Ovary (tissue), 7 donors: ENCODE measurements at regions not wholly inside any gene's neighbourhood (a gene's known extent, or its start where the extent isn't known, plus 50 kb on each side); places are given as distances from the start of the nearest gene placed in this dataset.
A peak's percentile ranks its signal among the peaks of the same experiment; 100 is the strongest.

Source experiments
- DNase-seq, 5 donors: peaks; one replicate each; pipeline ENCODE4 v3.0.0-alpha.2; 2019 to 2020
- H3K27ac ChIP-seq, 2 donors: fragments of 200-600 bp; one replicate each; pipeline versions ENCODE4 v1.5.1 to v1.8.0; 2019 to 2022
- H3K27me3 ChIP-seq: fragments of 200-600 bp; one replicate; pipeline ENCODE4 v1.8.0; 2022
- H3K36me3 ChIP-seq: fragments of 200-600 bp; sonication (generic); one replicate; pipeline ENCODE4 v1.5.1; 2019
- H3K4me1 ChIP-seq: one replicate; pipeline ENCODE4 v1.8.1; 2013; ENCODE audit warnings: mild to moderate bottlenecking, moderate library complexity; ENCODE audit not compliant: insufficient read depth
- H3K4me3 ChIP-seq: fragments of 200-600 bp; sonication (generic); one replicate; pipeline ENCODE4 v1.5.1; 2017
- H3K9me3 ChIP-seq, 2 donors: fragments of 200-600 bp in 1 of 2; sonication (generic) in 1 of 2; one replicate each; pipeline versions ENCODE4 v1.5.1 to v1.8.1; 2013 to 2019; ENCODE audit warnings: mild to moderate bottlenecking in 1 of 2, moderate library complexity in 1 of 2
- EP300 ChIP-seq: sonication (generic); formaldehyde crosslinking; IDR thresholded peaks from one replicate; pipeline ENCODE4 v1.6.1; 2017; ENCODE audit warnings: antibody characterized with exemption
- POLR2A ChIP-seq: fragments of 450-650 bp; IDR thresholded peaks from one replicate; pipeline ENCODE4 v1.6.1; 2017; ENCODE audit warnings: antibody characterized with exemption, mild to moderate bottlenecking, moderate library complexity
- WGBS, 3 donors: extraction: QIAGEN DNeasy Blood & Tissue Kit in 1 of 3; methylation state at CpG; one replicate each; pipeline versions ENCODE4 v1.1.5 to v1.1.7; 2013 to 2017; 5-methylcytosine and 5-hydroxymethylcytosine counted together
- intact Hi-C, 4 donors: fragments of 100-400 bp; cut with DNase I; formaldehyde crosslinking; loops; one replicate each; pipeline versions ENCODE4 v1.11.0 to v1.15.1; 2022 to 2023
- TF ChIP-seq, protein P1 (sequence below), 3 donors: fragments of 450-650 bp in 2 of 3; fragments of 200-600 bp in 1 of 3; IDR thresholded peaks; one replicate each; pipeline versions ENCODE4 v1.5.1 to v1.8.0; 2016 to 2022; ENCODE audit warnings: antibody characterized with exemption in 3 of 3, mild to moderate bottlenecking in 1 of 3
- donor health status: DM: no; HTN: no; CAD: no; lungs with moderate emphysema.
- donor health status: DM: no; HTN: no; CAD: no.
- donor health status: Bipolar disorder and iron deficiency.
- donor health status: DM: no; HTN: no; CAD: no.
- donor health status: DM: yes; HTN: yes; CAD: no.

- H3K4me3 ChIP-seq: no peak overlapping the region
- WGBS, 3 donors: 19 to 22% (median 20%) methylated on average over 12 of the region's 12 CpGs
- H3K36me3 ChIP-seq: no peaks in the 10 kb centered on the region
- no peaks in the 10 kb centered on the region for H3K4me1 ChIP-seq
- no peaks in the 10 kb centered on the region for H3K27me3 ChIP-seq
- TF ChIP-seq POLR2A (no peak), EP300 (no peak)
- TF ChIP-seq, protein P1, sequence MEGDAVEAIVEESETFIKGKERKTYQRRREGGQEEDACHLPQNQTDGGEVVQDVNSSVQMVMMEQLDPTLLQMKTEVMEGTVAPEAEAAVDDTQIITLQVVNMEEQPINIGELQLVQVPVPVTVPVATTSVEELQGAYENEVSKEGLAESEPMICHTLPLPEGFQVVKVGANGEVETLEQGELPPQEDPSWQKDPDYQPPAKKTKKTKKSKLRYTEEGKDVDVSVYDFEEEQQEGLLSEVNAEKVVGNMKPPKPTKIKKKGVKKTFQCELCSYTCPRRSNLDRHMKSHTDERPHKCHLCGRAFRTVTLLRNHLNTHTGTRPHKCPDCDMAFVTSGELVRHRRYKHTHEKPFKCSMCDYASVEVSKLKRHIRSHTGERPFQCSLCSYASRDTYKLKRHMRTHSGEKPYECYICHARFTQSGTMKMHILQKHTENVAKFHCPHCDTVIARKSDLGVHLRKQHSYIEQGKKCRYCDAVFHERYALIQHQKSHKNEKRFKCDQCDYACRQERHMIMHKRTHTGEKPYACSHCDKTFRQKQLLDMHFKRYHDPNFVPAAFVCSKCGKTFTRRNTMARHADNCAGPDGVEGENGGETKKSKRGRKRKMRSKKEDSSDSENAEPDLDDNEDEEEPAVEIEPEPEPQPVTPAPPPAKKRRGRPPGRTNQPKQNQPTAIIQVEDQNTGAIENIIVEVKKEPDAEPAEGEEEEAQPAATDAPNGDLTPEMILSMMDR (IDR thresholded peaks at IDR 0.05): no peak
- intact Hi-C loops: no loop called here
- H3K27ac ChIP-seq: no peak overlapping the region
- H3K9me3 ChIP-seq: no peaks in the 10 kb centered on the region
- peak in 1 of 5 donors; percentile 14 for DNase-seq
Measured at GRCh38 chr4:81913427-81913879, 441.7 kb upstream of the RASGEF1B start.

DNA sequence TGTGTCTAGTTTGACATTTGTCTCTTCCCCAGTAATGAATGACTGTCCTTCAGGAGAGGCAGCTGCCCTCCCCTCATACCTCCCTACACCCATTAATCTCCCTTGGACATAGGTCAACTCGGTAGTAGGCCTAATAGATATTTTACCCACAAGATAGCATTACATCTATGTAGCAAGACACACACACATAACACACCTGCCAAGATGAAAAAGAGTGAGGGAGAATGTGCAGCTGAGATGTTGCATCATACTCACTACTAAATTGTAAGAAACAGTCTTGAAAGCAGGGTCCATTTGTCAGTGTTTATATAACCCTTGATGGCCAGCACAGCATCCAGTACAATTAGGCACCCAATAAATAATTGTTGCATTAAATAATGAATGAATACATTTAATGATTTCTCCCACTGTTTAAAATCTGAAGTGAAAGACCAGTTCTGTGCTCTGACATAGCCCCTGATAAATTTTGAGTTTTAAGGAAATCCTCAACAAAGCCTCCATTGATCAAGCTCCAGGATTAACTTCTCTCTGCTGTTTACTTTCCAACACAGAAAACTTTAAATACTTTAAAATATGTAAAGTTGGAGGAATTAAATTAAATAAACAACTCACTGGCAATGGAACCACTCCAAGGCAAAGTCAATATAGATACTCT is 440.8 kb upstream of the RASGEF1B start:
- H3K27me3 ChIP-seq: no peaks in the 10 kb centered on the region
- DNase-seq: no peak
- H3K36me3 ChIP-seq: no peaks in the 10 kb centered on the region
- no peaks in the 10 kb centered on the region for H3K9me3 ChIP-seq
- H3K27ac ChIP-seq: no peak overlapping the region
- TF ChIP-seq, protein P1 (IDR thresholded peaks at IDR 0.05): no peak
- TF ChIP-seq POLR2A (no peak), EP300 (no peak)
- no peak overlapping the region for H3K4me3 ChIP-seq
- no peaks in the 10 kb centered on the region for H3K4me1 ChIP-seq
- 10 to 20% (median 15%) methylated on average over 1 of the region's 1 CpG for WGBS, 3 donors
- intact Hi-C loops: no loop called here

DNA sequence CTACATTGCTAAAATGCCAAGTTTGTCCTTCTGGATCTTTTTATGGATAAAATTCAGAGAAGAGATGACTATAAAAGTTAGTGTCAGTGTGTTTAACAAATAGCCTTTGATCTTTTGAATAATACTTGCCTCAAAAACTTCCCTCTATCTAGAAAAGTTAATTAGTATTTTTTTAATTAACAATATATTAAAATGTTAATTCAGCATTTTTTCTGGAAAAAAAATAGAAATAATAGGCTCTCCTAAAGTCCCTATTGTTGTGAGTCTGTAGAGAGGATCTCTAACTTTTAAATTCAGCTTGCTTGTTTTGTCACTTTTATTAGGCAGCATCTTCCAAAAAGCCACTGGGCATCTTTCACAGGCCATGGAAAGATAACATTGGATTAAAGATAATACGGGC is 435.2 kb upstream of the RASGEF1B start:
- Histone ChIP-seq H3K27me3 (no peaks in the 10 kb centered on the region), H3K9me3 (no peaks in the 10 kb centered on the region), H3K27ac (no peak overlapping the region), H3K4me1 (no peaks in the 10 kb centered on the region), H3K36me3 (no peaks in the 10 kb centered on the region), H3K4me3 (no peak overlapping the region)
- TF ChIP-seq POLR2A (no peak), EP300 (no peak)
- TF ChIP-seq, protein P1 (IDR thresholded peaks at IDR 0.05): no peak
- DNase-seq: no peak
- intact Hi-C loops: no loop called here
- WGBS, 3 donors: 60 to 86% (median 65%) methylated on average over 1 of the region's 1 CpG

GRCh38 chr4:81905971-81906370 is 434.3 kb upstream of the RASGEF1B start:
- WGBS, 3 donors: 49 to 75% (median 54%) methylated on average over 2 of the region's 2 CpGs
- H3K9me3 ChIP-seq: no peaks in the 10 kb centered on the region
- no peak overlapping the region for H3K27ac ChIP-seq
- no peaks in the 10 kb centered on the region for H3K36me3 ChIP-seq
- TF ChIP-seq, protein P1 (IDR thresholded peaks at IDR 0.05): no peak
- no peak for TF ChIP-seq EP300
- no peak for TF ChIP-seq POLR2A
- H3K4me3 ChIP-seq: no peak overlapping the region
- intact Hi-C loops: no loop called here
- H3K4me1 ChIP-seq: no peaks in the 10 kb centered on the region
- no peak for DNase-seq
- no peaks in the 10 kb centered on the region for H3K27me3 ChIP-seq
